ENCODE measurements at regions not wholly inside any gene's neighbourhood (a gene's known extent, or its start where the extent isn't known, plus 50 kb on each side); places are given as distances from the start of the nearest gene placed in this dataset.

GRCh38 chr12:61987173-61987572 is 273.0 kb upstream of the USP15 start:
- TF ChIP-seq CTCF (IDR thresholded peaks at IDR 0.05; ENCODE audit: low read depth, low read length), result no peak
- no peak for TF ChIP-seq EZH2phosphoT487 (IDR thresholded peaks at IDR 0.05; ENCODE audit: low read depth)

Data from OCI-LY3 (cell line).